ENCODE measurements at regions not wholly inside any gene's neighbourhood (a gene's known extent, or its start where the extent isn't known, plus 50 kb on each side); places are given as distances from the start of the nearest gene placed in this dataset.

DNA sequence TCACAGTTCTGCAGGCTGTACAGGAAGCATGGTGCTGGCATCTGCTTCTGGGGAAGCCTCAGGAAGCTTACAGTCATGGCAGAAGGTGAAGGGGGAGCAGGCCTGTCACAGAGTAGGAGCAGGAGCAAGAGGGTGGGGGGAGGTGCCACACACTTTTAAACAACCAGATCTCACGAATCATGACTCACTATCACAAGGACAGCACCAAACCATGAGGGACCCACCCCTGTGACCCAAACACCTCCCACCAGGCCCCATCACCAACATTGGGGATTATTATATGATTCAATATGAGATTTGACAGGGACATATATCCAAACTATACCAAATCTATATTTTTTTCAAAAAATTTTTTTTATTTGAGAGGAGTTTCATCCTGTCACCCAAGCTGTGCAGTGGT lies 51.0 kb upstream of the GLS start:
- TF ChIP-seq, protein P1, sequence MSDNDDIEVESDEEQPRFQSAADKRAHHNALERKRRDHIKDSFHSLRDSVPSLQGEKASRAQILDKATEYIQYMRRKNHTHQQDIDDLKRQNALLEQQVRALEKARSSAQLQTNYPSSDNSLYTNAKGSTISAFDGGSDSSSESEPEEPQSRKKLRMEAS (IDR thresholded peaks at IDR 0.05), result no peak
- TF ChIP-seq, protein P2, sequence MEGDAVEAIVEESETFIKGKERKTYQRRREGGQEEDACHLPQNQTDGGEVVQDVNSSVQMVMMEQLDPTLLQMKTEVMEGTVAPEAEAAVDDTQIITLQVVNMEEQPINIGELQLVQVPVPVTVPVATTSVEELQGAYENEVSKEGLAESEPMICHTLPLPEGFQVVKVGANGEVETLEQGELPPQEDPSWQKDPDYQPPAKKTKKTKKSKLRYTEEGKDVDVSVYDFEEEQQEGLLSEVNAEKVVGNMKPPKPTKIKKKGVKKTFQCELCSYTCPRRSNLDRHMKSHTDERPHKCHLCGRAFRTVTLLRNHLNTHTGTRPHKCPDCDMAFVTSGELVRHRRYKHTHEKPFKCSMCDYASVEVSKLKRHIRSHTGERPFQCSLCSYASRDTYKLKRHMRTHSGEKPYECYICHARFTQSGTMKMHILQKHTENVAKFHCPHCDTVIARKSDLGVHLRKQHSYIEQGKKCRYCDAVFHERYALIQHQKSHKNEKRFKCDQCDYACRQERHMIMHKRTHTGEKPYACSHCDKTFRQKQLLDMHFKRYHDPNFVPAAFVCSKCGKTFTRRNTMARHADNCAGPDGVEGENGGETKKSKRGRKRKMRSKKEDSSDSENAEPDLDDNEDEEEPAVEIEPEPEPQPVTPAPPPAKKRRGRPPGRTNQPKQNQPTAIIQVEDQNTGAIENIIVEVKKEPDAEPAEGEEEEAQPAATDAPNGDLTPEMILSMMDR (IDR thresholded peaks at IDR 0.05; ENCODE audit: control extremely low read depth in 1 of 3, insufficient read depth in 1 of 3, low read depth in 1 of 3, low read length in 3 of 3), result no peak
- TF ChIP-seq POLR2A (IDR thresholded peaks at IDR 0.05; ENCODE audit: control extremely low read depth in 1 of 2, low read depth in 2 of 2, low read length in 2 of 2) (no peak), POLR2AphosphoS5 (IDR thresholded peaks at IDR 0.05; ENCODE audit: low read depth, low read length) (no peak), POU5F1 (IDR thresholded peaks at IDR 0.05; ENCODE audit: low read depth, low read length) (no peak), EZH2 (IDR thresholded peaks at IDR 0.05; ENCODE audit: low read depth, low read length, severe bottlenecking) (no peak)
